ENCODE measurements at regions not wholly inside any gene's neighbourhood (a gene's known extent, or its start where the extent isn't known, plus 50 kb on each side); places are given as distances from the start of the nearest gene placed in this dataset.

DNA sequence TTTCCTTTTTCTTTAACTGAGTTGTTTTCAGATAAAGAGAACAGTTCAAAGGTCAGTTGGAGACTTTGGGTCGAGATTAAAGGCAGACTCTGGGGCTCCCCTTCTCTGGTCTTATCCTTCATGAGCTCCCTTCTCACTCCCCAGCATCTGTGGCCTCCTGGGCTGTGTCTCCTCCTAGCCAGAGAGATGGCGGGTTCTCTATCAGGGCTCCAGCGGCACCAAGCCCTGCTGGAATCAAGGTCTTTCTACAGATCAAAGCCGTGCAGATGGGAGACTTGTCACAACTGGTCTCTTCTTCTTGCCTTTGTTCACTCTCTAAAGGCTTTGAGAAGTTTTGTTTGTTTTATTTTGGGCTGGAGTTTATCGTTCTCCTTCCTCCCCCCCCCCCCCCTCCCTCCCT lies 373.7 kb upstream of the C1orf174 start:
- intact Hi-C loops (cut with DNase I), result no loop called here
- Histone ChIP-seq H3K9me3 (peaks cover 10% of the 10 kb centered on the region), H3K27me3 (ENCODE audit: low read depth) (peaks cover 3% of the 10 kb centered on the region), H3K36me3 (no peaks in the 10 kb centered on the region), H3K4me3 (no peak overlapping the region), H3K27ac (no peak overlapping the region), H3K4me1 (no peaks in the 10 kb centered on the region)
- no peak for DNase-seq
- TF ChIP-seq, protein P1, sequence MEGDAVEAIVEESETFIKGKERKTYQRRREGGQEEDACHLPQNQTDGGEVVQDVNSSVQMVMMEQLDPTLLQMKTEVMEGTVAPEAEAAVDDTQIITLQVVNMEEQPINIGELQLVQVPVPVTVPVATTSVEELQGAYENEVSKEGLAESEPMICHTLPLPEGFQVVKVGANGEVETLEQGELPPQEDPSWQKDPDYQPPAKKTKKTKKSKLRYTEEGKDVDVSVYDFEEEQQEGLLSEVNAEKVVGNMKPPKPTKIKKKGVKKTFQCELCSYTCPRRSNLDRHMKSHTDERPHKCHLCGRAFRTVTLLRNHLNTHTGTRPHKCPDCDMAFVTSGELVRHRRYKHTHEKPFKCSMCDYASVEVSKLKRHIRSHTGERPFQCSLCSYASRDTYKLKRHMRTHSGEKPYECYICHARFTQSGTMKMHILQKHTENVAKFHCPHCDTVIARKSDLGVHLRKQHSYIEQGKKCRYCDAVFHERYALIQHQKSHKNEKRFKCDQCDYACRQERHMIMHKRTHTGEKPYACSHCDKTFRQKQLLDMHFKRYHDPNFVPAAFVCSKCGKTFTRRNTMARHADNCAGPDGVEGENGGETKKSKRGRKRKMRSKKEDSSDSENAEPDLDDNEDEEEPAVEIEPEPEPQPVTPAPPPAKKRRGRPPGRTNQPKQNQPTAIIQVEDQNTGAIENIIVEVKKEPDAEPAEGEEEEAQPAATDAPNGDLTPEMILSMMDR (IDR thresholded peaks at IDR 0.05), result no peak
- no peak for ATAC-seq

DNA sequence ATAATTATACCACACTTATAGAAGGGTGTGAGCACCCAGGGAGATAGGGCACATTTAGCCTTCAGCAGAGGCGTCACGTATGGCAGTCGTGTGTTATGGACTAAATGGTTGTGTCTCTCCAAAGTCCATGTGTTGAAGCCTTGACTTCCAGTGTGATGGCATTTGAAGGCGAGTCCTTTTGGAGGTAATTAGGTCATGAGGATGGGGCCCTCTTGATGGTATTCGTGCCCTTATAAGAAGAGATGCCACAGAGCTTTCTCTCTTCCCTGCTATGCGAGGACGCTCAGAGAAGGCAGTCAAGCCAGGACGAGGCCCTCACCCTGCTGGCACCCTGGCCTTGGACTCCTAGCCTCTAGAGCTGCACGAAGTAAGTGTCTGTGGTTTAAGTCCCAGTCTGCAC lies 375.0 kb upstream of the C1orf174 start:
- Histone ChIP-seq H3K27me3 (ENCODE audit: low read depth) (peaks cover 3% of the 10 kb centered on the region), H3K9me3 (peaks cover 10% of the 10 kb centered on the region), H3K4me3 (no peak overlapping the region), H3K27ac (no peak overlapping the region), H3K4me1 (no peaks in the 10 kb centered on the region), H3K36me3 (no peaks in the 10 kb centered on the region)
- no peak for DNase-seq
- intact Hi-C loops (cut with DNase I), result no loop called here
- TF ChIP-seq, protein P1 (IDR thresholded peaks at IDR 0.05), result no peak
- no peak for ATAC-seq

DNA sequence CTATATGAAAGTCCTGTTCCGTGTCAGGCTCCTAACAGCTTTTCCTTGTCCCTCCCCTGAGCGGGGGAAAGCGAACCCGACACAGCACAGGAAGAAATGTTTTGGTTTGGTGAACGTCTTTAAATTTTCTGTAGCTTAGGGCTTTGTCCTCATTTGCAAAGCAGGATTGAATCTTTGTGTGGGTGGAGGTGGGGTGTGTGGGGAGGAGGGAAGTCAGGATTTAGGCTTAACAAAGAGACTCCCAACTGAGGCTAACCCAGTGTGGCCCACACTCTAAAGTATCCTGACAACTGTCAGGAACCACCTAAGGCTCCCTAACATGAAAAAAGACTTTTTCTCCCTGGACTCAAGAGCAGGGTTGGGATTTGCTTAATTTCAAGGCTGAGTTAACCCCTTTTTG lies 376.2 kb upstream of the C1orf174 start:
- no peaks in the 10 kb centered on the region for H3K36me3 ChIP-seq
- H3K4me3 ChIP-seq, result no peak overlapping the region
- no peak for DNase-seq
- H3K27ac ChIP-seq, result no peak overlapping the region
- TF ChIP-seq, protein P1 (IDR thresholded peaks at IDR 0.05), result no peak
- H3K4me1 ChIP-seq, result no peaks in the 10 kb centered on the region
- intact Hi-C loops (cut with DNase I), result no loop called here
- H3K27me3 ChIP-seq (ENCODE audit: low read depth), result peaks cover 3% of the 10 kb centered on the region
- peaks cover 10% of the 10 kb centered on the region for H3K9me3 ChIP-seq
- ATAC-seq, result no peak

DNA sequence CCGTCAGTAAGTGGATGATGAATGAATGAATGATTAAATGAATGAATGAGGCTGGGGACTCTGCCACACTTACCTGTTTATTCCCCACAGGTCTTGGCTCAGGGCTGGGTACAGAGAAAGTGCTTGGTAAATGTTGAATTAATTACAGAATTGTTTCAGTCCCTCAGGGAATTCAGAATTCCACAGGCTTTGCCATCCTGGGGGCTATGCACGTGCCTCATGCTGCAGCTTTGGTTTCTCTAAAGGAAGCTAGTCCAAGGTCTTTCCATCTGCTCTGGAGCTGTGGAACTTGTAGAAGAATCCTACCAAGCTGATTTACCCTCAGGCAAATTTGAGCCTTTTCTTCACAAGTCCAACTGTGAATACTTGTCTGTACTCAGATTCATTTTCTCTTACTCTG lies 376.8 kb upstream of the AJAP1 start:
- DNase-seq (no peak), ATAC-seq (no peak)
- Histone ChIP-seq H3K36me3 (no peaks in the 10 kb centered on the region), H3K4me1 (no peaks in the 10 kb centered on the region), H3K9me3 (peaks cover 10% of the 10 kb centered on the region), H3K4me3 (no peak overlapping the region), H3K27me3 (ENCODE audit: low read depth) (peaks cover 3% of the 10 kb centered on the region), H3K27ac (no peak overlapping the region)
- intact Hi-C loops (cut with DNase I), result no loop called here
- TF ChIP-seq, protein P1 (IDR thresholded peaks at IDR 0.05), result no peak

DNA sequence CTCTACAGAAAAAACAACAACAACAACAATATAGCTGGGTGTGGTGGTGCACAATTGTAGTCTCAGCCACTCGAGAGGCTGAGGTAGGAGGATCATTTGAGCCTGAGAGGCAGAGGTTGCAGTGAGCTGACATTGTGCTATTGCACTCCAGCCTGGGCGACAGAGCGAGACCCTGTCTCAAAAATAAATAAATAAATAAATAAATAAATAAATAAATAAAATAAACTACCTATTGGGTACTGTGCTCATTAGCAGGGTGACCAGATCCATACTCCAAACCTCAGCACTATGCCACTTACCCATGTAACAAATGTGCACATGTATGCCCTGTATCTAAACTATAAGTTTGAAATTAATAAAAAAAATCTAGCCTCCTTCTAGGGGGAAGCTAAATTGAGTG lies 369.4 kb upstream of the AJAP1 start:
- no peaks in the 10 kb centered on the region for H3K9me3 ChIP-seq
- intact Hi-C loops (cut with DNase I), result no loop called here
- peaks cover 6% of the 10 kb centered on the region for H3K27me3 ChIP-seq (ENCODE audit: low read depth)
- no peaks in the 10 kb centered on the region for H3K36me3 ChIP-seq
- H3K4me1 ChIP-seq, result no peaks in the 10 kb centered on the region
- ATAC-seq (no peak), DNase-seq (no peak)
- no peak overlapping the region for H3K4me3 ChIP-seq
- TF ChIP-seq, protein P1 (IDR thresholded peaks at IDR 0.05), result no peak
- no peak overlapping the region for H3K27ac ChIP-seq

DNA sequence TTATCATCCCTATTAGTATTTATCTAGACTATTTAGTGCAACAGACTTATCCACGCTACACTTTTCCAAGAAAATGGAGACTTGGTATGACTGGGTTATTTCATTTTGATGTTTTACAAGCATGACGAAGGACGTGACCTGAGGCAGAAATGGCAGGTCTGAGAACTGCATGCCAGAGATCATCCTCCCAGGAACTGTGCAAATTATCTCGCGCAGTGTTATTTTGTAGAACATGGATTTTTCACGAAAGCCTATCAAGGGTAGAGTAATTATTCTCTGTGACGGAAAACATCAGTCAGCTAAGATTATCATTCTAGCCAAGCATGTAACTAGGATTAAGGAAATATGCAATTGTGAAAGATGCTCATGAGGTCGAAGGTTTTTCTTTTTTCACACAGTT lies 361.5 kb upstream of the AJAP1 start:
- H3K27ac ChIP-seq, result no peak overlapping the region
- ATAC-seq (no peak), DNase-seq (no peak)
- no peaks in the 10 kb centered on the region for H3K9me3 ChIP-seq
- TF ChIP-seq, protein P1 (IDR thresholded peaks at IDR 0.05), result no peak
- H3K36me3 ChIP-seq, result no peaks in the 10 kb centered on the region
- peaks cover 9% of the 10 kb centered on the region for H3K27me3 ChIP-seq (ENCODE audit: low read depth)
- intact Hi-C loops (cut with DNase I), result no loop called here
- H3K4me1 ChIP-seq, result no peaks in the 10 kb centered on the region
- no peak overlapping the region for H3K4me3 ChIP-seq

All from lower lobe of right lung (tissue), 2 donors.